ELF-1 (cell line): ENCODE measurements at regions not wholly inside any gene's neighbourhood (a gene's known extent, or its start where the extent isn't known, plus 50 kb on each side); places are given as distances from the start of the nearest gene placed in this dataset.
"Not testable (repeated sequence)": the region's sequence is repeated elsewhere in the genome, so short reads cannot be mapped to it uniquely, and the experiment has no call there.

Experiments
- DNase-seq: peaks from one replicate; pipeline ENCODE4 v3.0.0-alpha.2; 2016; ENCODE audit warnings: low read depth, low spot score

DNA sequence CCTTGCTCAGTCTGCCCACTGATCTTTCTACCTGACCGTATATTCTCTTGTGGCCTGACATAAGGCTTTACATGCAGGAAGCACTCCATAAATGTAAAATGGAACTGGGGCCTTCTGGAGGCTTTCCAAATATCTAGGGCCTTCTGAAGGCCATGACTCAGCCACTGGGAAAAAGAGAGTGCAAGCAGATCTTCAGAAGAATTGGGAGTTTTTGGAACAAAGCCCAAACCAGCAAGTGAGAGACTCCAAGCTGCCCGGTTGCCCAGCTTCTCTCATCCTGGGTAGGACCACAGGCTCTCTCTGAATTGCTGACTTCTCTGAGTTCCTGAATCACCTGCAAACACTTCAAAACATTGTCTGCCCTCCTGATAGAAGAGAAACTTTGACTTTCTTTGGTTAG is 107.9 kb upstream of the BMAL1 start:
- DNase-seq: no peak

DNA sequence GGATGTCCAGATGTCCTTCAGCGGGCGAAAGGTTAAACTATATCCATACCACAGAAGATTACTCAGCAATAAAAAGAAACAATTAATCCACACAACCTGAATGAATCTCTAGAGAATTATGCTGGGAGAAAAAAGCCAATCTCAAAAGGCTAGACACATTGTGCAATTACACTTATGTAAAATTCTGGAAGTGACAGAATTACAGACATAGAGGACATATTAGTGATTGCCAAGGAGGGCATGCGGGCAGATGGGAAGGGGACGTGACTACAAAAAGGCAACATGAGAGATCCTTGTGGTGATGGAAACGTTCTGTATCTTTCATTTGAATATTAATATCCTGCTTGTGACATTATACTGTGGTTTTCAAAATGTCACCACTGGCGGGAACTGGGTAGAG is 103.5 kb upstream of the BMAL1 start:
- no peak for DNase-seq

DNA sequence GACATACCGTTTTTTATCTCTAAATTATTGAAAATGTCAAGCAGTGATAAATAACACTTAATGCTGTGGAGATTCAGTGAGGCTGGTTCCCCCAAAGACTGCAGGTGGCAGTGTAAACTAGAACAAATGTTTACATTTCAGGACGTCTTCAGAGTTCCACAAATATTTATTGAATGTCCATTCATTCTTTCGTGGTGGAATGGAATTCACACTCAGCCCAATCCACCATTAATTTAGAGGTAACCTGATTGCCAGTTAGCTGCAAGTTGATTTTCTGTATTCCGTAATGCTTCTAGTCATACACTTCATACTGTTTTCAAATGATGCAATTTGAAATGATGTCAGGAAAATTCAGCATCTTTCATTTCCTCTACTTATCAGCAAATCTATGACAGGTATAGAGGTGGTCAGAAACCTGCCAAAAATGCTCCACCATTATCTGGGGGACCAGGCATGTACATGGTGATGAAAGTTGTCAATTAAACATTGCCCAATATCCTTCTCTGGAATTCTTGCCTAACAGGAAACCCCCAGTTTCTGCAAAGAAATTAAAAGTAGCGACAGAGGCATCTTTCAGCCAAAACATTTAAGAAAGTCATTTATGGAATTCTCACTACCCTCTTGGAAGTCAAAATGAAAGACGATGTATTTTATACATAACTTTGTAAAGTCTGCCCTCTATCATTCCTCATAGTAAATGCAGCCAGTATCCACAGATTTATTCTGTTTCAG is 94.3 kb upstream of the BMAL1 start:
- no peak for DNase-seq

DNA sequence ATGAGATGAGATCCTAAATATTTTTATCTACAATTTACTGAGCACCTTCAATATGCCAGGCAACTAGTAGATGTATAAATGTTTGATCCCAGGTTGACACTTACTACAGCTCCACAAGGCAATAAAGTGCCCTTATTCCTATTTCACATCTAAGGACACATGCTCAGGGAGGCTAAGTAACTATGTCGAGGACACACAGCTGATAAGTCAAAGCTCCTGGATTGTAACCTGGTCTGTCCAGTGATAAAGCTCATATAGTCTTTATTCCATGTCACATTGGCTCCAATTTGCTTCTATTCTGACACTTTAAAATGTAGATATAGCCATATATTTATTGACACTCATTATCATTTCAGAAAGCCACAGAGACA is 93.8 kb upstream of the BMAL1 start:
- no peak for DNase-seq

DNA sequence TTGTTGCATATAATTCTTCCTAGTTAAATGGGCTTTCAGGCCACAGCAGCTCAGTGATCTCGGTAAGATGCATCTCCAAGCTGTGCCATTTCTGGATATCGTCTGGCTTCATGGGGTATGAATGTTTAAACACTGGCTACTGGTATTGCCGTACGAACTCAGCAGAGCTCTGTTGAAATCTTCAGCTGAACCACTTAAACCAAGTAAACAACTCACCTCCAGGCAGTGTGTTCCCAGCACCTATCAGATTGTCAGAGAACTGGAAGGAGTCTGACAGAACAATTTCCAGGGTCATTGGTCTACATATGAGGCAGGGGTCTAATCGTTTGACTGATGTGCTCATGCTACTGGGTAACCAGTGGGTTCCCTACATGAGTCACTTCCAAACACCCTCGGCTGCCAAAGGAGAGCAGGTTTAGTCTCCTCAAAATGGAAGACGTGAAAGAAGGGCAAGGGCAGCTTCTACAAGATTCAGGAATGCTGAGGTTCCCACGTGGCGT is 93.2 kb upstream of the BMAL1 start:
- no peak for DNase-seq

DNA sequence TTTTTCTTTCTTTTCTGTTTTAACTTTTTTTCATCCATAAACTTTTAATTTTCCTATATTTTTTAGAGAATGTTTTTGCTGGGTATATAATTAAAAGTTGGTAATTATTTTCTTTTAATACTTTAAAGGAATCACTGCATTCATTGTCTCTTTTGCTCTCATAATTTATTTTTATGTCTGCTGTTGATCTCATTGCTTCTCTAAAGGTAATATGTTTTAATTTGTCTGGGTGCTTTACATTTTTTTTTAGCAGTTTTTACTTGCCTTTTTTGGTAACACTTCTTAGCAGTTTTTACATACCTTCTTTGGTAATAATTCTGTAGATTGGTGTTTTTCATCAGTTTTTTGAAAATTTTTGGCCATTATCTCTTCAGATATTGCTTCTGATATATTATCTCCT is 89.4 kb upstream of the BMAL1 start:
- DNase-seq: no peak

DNA sequence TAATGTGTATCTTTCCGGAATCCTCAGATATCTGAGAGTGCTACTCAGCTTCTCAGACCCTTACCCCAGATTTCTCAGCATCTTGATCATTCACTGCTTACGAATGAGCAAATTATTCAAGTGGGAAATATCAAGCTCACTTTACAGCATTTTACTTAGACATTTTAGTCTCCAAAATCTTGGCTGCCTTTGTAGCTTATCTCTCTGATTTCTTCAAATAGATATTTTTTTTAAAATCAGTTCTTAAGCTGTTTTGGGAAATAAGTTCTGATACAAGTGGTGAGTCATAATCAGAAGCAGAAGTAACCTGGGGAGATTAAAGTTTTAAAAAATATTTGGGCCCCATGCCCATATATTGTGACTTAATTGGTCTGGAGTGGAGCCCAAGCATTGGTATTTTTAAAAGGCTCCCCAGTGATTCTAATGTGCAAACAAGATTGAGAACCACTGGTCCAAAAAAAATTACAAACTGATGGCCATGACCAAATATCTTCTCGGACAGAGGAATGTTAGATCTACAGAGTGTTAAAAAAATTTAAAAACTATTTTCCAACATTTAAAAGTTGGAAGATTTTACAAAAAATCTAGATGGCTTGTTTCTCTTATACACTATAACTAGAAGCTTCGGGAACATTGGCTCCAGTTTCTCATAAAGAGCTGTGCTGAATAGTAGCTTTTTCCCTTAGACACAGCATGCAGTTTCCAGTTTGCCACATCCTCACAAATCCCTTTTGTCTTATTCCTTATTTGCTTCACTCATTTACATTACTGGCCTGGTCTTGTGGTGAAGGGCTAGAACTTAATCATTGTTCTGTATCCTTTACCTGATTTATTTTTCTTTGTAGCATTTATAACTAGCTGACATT is 87.8 kb upstream of the BMAL1 start:
- no peak for DNase-seq

DNA sequence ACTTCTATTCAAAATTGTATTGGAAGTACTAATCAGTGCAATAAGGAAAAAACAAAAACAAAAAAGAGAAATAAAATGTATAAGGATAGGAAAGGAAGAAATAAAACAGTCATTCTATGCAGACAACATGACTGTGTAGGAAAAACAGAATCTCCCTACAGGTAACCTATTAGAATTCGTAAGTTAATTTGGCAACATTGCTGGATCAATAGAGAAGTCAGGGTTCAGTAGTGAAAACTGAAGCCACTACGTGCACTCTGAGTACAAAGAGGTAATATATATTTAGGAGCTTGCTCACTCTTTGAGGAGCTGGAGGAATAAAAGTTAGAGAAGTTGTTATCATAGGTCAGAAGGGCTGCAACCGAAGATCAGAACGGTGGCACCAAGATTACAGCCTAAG is 84.0 kb upstream of the BMAL1 start:
- DNase-seq: no peak

DNA sequence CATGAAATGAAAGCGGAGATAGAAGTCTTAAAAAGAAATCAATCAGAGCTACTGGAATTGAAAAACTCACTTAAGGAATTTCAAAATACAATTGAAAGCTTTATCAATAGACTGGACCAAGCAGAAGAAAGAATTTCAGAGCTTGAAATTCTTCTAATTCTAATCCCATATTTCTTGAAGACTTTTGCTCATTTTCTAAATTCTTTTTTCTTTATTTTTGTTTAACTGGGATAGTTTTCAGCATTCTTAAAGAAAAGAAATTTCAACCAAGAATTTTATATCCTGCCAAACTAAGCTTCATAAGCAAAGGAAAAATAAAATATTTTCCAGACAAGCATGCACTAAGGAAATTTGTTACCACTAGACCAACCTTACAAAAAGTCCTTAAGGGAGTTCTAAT is 80.2 kb upstream of the BMAL1 start:
- DNase-seq: not testable (repeated sequence)

DNA sequence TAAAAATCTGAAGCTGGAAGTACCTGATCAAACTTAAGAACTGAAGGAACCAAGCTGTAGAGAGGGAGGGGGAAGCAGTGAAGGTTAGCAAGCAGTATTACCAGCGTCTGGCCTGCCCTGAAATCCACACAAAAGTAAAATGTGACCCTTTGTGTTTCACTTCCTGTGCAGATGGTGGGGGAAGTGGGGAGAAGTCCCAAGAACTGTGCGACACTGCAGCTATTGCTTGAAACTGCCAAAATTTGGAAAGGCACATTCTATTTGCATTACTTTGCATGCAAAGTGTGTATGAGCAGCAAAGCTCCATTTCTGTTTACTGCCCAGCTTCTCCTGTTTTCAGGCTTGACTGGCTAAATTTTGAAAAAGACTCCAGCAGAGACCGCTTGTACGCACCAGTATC is 72.1 kb upstream of the BMAL1 start:
- no peak for DNase-seq

DNA sequence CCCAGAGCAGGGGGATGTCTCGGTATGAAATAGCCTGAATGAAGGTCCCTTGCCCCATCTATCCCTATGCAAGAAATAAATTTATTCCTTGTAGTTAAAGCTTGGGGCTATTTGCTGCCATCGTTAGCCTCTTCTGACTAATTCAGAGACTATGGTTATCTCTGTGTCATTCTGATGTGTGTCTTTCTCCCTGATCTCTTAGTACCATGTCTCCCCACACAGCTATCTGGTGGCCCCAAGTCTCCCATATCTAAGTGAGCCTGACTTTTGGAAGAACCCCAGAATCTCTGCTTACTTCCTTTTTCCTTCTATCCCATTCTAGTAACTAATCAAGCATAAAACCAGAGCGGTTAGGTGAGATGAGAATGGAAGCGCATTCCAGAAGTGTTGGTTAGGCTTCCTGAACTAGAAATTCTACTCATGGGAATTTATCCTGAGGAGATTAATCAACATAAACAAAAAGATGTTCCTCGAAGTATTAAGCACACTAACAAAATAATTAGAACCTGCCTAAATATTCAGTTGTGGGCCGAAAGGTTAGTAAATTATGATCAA is 71.4 kb upstream of the BMAL1 start:
- no peak for DNase-seq

DNA sequence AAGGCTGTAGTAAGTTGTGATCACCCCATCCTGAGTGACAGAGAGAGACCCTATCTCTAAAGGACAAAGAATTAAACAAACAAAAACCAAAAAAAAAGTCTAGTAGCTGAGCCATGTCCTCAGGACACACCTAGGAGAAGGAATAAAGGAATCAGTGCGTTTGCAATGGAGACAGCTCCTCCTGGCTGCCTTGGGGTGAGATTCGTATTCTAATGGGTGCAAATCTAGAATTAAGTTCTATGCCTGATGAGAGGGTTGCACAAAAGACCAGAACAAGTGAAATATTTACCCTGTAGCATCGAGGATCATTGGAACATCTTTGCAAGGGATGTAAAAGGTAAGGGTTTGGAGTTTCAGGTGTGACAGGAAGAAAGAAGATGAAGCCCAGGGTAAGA is 70.3 kb upstream of the BMAL1 start:
- DNase-seq: no peak

DNA sequence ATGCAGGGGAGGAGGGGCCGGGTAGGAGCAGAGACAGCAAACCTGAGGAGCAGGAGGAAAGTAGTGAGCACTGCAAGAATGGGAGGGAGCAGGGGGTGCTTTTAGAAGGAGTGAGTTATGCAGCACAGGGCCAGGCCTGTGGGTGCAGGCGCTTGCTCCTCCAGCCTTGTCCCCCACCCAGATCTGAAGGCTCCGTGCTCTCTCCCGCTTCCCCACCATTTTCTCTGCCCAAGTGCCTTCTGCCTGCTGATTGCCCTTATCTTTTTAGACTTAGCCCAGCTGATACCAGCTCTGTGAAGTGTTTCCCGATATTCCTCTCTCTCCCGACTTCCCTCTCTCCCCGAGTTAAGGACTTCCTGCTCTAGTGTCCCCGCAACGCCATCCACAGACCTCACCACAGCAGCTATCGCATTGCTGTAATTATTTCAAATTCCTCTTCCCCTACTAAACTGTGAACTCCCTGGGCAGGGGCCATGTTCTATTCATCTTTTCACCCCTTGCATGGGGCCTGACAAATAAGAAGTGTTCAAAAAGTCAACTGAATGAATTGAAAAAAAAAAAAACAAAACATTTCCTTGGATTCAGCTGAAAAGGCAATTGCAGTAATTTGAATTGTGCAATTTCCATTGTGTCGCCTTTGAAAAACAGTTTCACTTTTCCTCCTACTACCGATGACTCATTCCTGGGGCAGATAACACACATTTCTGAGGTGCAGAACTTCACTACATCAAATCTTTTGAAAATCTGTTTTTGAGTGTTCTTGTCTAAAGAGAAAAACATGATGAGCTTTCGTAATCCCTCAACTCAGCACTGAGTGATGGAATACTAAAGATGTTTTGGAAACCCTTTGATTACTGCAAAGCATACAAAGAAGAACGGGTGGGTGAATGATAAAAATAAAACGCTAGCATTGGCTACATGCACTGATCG is 69.7 kb upstream of the BMAL1 start:
- DNase-seq: peak; percentile 30

DNA sequence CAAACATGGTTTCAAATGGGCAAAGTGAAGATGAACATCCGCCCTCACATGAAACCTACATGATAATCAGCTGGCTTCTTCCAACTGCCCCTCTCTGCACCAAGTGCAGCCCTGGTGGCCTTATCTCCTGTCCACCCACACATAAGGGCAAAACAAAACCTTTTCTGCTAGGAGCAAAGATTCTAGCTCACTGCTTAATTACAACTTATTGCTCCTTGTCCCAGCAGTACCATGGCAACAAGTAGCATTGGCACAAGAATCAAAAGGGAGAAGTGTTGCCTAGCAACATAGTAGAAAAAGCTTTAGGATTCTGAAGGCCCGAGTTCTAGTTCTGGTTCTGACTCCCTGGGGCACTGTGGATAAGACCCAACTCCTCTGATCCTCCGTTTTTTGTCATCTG is 68.7 kb upstream of the BMAL1 start:
- no peak for DNase-seq

DNA sequence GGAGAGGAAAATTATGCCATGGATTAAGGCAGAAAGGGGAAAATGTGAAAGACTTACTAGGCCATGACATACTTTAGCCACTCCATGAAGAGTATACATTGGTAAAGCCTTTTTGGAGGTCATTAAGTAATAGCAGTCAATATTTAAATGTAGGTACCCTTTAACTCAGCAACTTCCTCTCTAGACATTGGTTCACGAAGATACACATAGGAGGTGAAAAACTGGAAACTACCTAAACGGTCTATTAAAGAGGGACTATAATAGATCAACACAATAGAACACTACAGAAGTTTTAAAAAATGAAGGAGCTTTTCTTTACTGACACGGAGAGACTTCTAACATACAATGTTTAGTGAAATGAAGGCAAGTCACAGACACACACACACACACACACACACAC is 68.2 kb upstream of the BMAL1 start:
- DNase-seq: no peak

DNA sequence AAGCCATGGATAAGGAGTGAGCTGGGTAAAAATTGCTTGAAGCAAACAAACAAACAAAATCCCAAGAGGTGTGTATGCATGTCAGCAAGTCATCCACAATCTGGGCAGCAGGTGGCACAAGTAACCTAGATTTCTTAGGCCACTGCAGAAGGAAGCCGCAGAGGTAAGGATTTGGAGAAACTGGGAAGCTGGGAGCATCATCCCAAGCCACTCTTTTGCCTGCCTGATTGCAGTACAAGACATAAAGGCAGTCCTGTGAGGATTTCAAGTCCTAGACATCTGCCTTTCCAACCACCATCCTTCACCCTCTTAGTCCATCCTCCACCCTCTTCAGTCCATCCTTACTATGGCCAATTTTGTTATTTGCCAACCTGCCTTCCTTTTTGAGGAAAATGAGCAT is 67.2 kb upstream of the BMAL1 start:
- peak; percentile 70 for DNase-seq

DNA sequence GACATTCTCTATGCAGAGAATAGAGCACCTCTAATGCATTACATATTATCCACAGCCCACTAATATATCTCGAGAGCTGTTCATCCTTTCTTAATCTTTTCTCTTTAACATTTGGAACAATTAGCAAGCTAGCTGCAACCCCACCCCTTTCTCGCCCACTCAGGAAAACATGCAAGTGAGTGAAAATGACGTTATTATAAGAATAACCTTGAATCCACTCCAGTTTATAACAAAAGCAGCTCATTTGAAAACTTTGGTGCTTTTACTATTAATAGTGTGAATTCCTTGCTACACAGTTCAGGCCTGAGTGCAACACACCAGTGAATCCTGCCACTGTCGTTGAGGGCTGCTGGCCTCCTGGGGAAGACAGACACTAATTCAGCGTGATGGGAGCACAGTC is 63.3 kb upstream of the BMAL1 start:
- no peak for DNase-seq

DNA sequence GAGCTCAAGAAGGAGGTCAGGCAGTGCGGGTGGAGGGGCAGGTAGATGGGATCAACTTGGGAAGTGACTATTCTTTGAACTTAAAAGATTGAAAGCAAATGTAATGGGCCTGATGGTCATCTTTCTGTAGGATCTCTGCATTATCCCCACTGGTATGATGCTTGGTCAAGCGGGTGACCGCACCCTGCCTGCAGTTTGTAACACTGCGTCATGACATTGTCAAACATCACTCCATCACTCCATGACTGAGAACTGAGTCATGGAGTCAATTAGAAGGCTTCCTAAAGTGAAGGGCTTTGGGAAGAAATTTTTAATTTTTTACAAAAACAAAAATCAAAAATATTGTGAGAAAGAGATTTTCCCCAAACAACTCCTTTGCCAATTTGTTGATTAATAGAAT is 62.4 kb upstream of the BMAL1 start:
- no peak for DNase-seq

DNA sequence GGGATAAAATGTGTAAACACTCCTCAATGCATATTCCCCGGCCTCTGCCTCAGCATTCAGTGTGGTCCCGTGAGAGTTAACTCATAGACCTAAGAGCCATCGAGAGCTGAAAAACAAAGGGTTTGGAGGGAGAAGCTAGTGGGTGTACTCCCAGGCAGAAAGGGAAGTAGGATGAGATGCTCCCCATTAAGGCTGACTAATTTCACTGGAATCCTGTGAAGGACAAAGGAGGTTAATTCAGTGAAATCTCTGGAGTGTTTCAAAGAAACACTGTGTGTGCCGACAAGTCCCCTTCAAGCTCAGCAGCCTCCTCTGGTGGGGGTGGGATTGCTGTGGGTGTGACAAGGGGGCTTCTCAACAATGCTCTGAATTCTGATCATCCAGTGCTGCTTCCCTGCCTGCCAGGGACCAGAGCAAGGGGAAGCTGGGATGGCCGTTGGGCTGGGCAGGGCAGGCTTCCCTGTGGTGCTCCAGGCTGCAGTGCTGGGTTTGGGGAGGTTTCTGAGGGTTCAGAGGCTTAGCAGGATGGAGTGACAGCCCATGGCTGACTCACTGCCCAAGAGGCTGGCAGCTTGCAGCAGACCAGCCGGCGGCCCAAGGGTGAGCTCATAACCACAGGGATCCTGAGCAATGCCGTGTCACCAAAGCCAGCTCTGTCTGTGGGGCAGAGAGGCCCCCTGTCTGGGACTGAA is 61.4 kb upstream of the BMAL1 start:
- peak; percentile 86 for DNase-seq

DNA sequence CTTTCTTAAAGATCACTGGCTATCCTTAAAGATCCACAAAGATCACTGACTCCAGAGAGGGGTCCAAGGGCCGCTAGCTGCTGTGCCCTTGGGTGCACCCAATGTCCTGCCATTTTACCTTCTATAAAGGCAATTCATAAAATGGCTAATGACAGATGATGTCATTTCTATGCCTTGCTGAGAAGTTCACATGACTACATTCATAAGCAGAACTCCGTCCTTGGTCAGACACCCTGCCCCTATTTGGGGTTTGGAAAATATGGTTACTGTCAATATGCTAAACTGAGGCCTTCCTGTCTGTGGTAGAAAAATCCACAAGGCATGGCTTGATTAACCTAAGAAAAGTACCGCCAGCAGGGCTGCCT is 60.9 kb upstream of the BMAL1 start:
- DNase-seq: no peak

DNA sequence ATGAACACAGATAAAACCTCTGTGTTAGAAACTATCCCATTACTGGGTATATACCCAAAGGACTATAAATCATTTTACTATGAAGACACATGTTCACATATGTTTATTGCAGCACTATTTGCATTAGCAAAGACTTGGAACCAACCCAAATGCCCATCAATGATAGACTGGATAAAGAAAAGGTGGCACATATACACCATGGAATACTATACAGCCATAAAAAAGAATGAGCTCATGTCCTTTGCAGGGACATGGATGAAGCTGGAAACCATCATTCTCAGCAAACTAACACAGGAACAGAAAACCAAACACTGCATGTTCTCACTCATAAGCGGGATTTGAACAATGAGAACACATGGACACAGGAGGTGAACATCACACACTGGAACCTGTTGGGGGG is 58.9 kb upstream of the BMAL1 start:
- not testable (repeated sequence) for DNase-seq
